IMR-90 (cell line): ENCODE measurements at regions not wholly inside any gene's neighbourhood (a gene's known extent, or its start where the extent isn't known, plus 50 kb on each side); places are given as distances from the start of the nearest gene placed in this dataset.
A peak's percentile ranks its signal among the peaks of the same experiment; 100 is the strongest.

Source experiments
- ATAC-seq: fragments of 200-7000 bp; cut with Tn5 transposase; 2 replicates; pipeline ENCODE4 v1.9.1; 2020; ENCODE audit warnings: low read depth, mild to moderate bottlenecking, moderate library complexity
- BruUV-seq: library from RNA; stranded (reverse); fragments of 400-500 nt; replicated peaks from 2 replicates; lab custom pipeline; 2021; lab: Mats Ljungman, UMichigan
- CTCF ChIA-PET: fragments of 300-600 bp; formaldehyde crosslinking; extraction: SDS; loops from one replicate; lab custom pipeline; 2021; ENCODE audit warnings: antibody characterized with exemption; lab: Yijun Ruan, JAX
- POLR2A ChIA-PET: fragments of 300-600 bp; sonication (Branson Sonifier 250); formaldehyde crosslinking; loops from one replicate; lab custom pipeline; 2022; ENCODE audit warnings: antibody characterized with exemption; ENCODE audit not compliant: unreplicated experiment; lab: Charles Lee
- DNase-seq: peaks from one replicate; pipeline ENCODE4 v3.0.0; 2013
- H2AFZ ChIP-seq: replicated peaks from 2 replicates; pipeline ENCODE3; 2013; ENCODE audit warnings: low read length, mild to moderate bottlenecking; ENCODE audit not compliant: poor library complexity
- H2AK5ac ChIP-seq: 2 replicates; pipeline ENCODE4 v1.6.1; 2013; ENCODE audit warnings: low read depth, low read length, inconsistent platforms
- H2AK9ac ChIP-seq: replicated peaks from 2 replicates; pipeline ENCODE3; 2013; ENCODE audit warnings: mild to moderate bottlenecking, low read depth, low read length, moderate library complexity; ENCODE audit not compliant: poor library complexity
- H2BK120ac ChIP-seq: 2 replicates; pipeline ENCODE4 v1.6.1; 2013; ENCODE audit warnings: low read depth, low read length, inconsistent platforms
- H2BK15ac ChIP-seq: 3 replicates; pipeline ENCODE4 v1.6.1; 2013; ENCODE audit warnings: low read depth, low read length, inconsistent platforms
- H2BK20ac ChIP-seq: 2 replicates; pipeline ENCODE4 v1.6.1; 2013; ENCODE audit warnings: low read depth, mild to moderate bottlenecking, inconsistent platforms, low read length, moderate library complexity
- H2BK5ac ChIP-seq: 2 replicates; pipeline ENCODE4 v1.6.1; 2013; ENCODE audit warnings: mild to moderate bottlenecking, low read depth, low read length, inconsistent platforms; ENCODE audit not compliant: poor library complexity, severe bottlenecking
- H3K14ac ChIP-seq: replicated peaks from 2 replicates; pipeline ENCODE4 v1.6.1; 2013; ENCODE audit warnings: low read depth, low read length, inconsistent platforms
- H3K18ac ChIP-seq: 2 replicates; pipeline ENCODE4 v1.6.1; 2013; ENCODE audit warnings: low read depth, low read length, control low read depth
- H3K23ac ChIP-seq: 2 replicates; pipeline ENCODE4 v1.6.1; 2013; ENCODE audit warnings: low read depth, low read length, inconsistent platforms
- H3K27ac ChIP-seq: 2 replicates; pipeline ENCODE4 v1.5.1; 2013; ENCODE audit warnings: mild to moderate bottlenecking, control low read depth, low read length; ENCODE audit not compliant: insufficient read depth
- H3K27me3 ChIP-seq: 2 replicates; pipeline ENCODE4 v1.6.1; 2013; ENCODE audit warnings: low read length; ENCODE audit not compliant: control insufficient read depth, insufficient read depth
- H3K36me3 ChIP-seq: 2 replicates; pipeline ENCODE4 v1.6.1; 2013; ENCODE audit warnings: low read length, mixed read lengths; ENCODE audit not compliant: control insufficient read depth, insufficient read depth
- H3K4ac ChIP-seq: 2 replicates; pipeline ENCODE4 v1.6.1; 2013; ENCODE audit warnings: low read depth, low read length, inconsistent platforms
- H3K4me1 ChIP-seq: 2 replicates; pipeline ENCODE4 v1.6.1; 2013; ENCODE audit warnings: low read length, mixed read lengths; ENCODE audit not compliant: control insufficient read depth, insufficient read depth
- H3K4me2 ChIP-seq: 2 replicates; pipeline ENCODE4 v1.6.1; 2013; ENCODE audit warnings: low read depth, mild to moderate bottlenecking, control low read depth, low read length, moderate library complexity
- H3K4me3 ChIP-seq: 2 replicates; pipeline ENCODE4 v1.5.1; 2013; ENCODE audit warnings: low read depth, mild to moderate bottlenecking, control low read depth, low read length, moderate library complexity; ENCODE audit not compliant: insufficient read depth
- H3K56ac ChIP-seq: 2 replicates; pipeline ENCODE4 v1.6.1; 2013; ENCODE audit warnings: low read length, inconsistent platforms; ENCODE audit not compliant: insufficient read depth; ENCODE audit errors: extremely low read depth
- H3K79me1 ChIP-seq, 2 experiments: 2 replicates each; pipeline ENCODE4 v1.6.1; 2013; ENCODE audit warnings: low read length in 2 of 2, inconsistent platforms in 1 of 2, low read depth in 1 of 2
- H3K9ac ChIP-seq: 2 replicates; pipeline ENCODE4 v1.6.1; 2013; ENCODE audit warnings: low read depth, low read length, control low read depth
- H3K9me1 ChIP-seq: 2 replicates; pipeline ENCODE4 v1.6.1; 2013; ENCODE audit warnings: low read length, inconsistent platforms; ENCODE audit not compliant: insufficient read depth
- H3K9me3 ChIP-seq: 2 replicates; pipeline ENCODE4 v1.6.1; 2013; ENCODE audit warnings: low read length; ENCODE audit not compliant: control insufficient read depth, insufficient read depth
- H4K20me1 ChIP-seq: 2 replicates; pipeline ENCODE4 v1.6.1; 2013; ENCODE audit warnings: low read length, inconsistent platforms; ENCODE audit not compliant: insufficient read depth
- H4K5ac ChIP-seq: 2 replicates; pipeline ENCODE4 v1.6.1; 2013; ENCODE audit warnings: mild to moderate bottlenecking, low read depth, low read length, control low read depth
- H4K8ac ChIP-seq, 2 experiments: 2 replicates each; pipeline ENCODE4 v1.6.1; 2013; ENCODE audit warnings: low read depth in 2 of 2, low read length in 2 of 2, control low read depth in 1 of 2, inconsistent platforms in 1 of 2
- H4K91ac ChIP-seq: 2 replicates; pipeline ENCODE4 v1.6.1; 2013; ENCODE audit warnings: low read depth, low read length, inconsistent platforms; ENCODE audit not compliant: insufficient read depth
- BHLHE40 ChIP-seq: fragments of 150-350 bp; IDR thresholded peaks from 2 replicates; pipeline ENCODE4 v1.6.1; 2016; ENCODE audit warnings: mild to moderate bottlenecking, low read depth, low read length
- CEBPB ChIP-seq: IDR thresholded peaks from 2 replicates; pipeline ENCODE4 v1.6.1; 2012; ENCODE audit warnings: low read depth, low read length, improper control_type of control experiment
- CHD1 ChIP-seq: IDR thresholded peaks from 2 replicates; pipeline ENCODE4 v1.6.1; 2012; ENCODE audit warnings: low read depth, low read length, improper control_type of control experiment
- FOS ChIP-seq: fragments of 150-350 bp; IDR thresholded peaks from 2 replicates; pipeline ENCODE4 v1.6.1; 2016; ENCODE audit warnings: low read depth, low read length
- MAFK ChIP-seq: IDR thresholded peaks from 2 replicates; pipeline ENCODE4 v1.6.1; 2012; ENCODE audit warnings: low read depth, low read length, improper control_type of control experiment
- MXI1 ChIP-seq: IDR thresholded peaks from 2 replicates; pipeline ENCODE4 v1.6.1; 2012; ENCODE audit warnings: low read depth, mild to moderate bottlenecking, low read length, moderate library complexity, borderline replicate concordance
- NFE2L2 ChIP-seq: fragments of 150-350 bp; IDR thresholded peaks from 2 replicates; pipeline ENCODE4 v1.6.1; 2016; ENCODE audit warnings: low read depth, mild to moderate bottlenecking, low read length
- POLR2A ChIP-seq: IDR thresholded peaks from 2 replicates; pipeline ENCODE4 v1.6.1; 2012; ENCODE audit warnings: mild to moderate bottlenecking, low read depth, low read length
- RAD21 ChIP-seq: IDR thresholded peaks from 2 replicates; pipeline ENCODE4 v1.6.1; 2012; ENCODE audit warnings: low read length, improper control_type of control experiment
- SMC3 ChIP-seq: fragments of 150-350 bp; IDR thresholded peaks from 2 replicates; pipeline ENCODE4 v1.6.1; 2016; ENCODE audit warnings: low read depth, mild to moderate bottlenecking, antibody characterized with exemption, low read length, moderate library complexity
- USF2 ChIP-seq: fragments of 150-350 bp; IDR thresholded peaks from 2 replicates; pipeline ENCODE4 v1.6.1; 2017; ENCODE audit warnings: mild to moderate bottlenecking, antibody characterized with exemption, low read length, low read depth
- WGBS, 2 experiments: methylation state at CpG; one replicate each; pipeline versions ENCODE4 v1.1.5 to v1.1.7; 2013; ENCODE audit warnings: missing lambda C conversion rate in 2 of 2; ENCODE audit not compliant: insufficient read length in 1 of 2; ENCODE audit errors: extremely low coverage in 2 of 2; 5-methylcytosine and 5-hydroxymethylcytosine counted together
- dilution Hi-C: fragments of 300-500 bp; cut with HindIII; formaldehyde crosslinking; loops from one replicate; pipeline ENCODE4 v1.14.3; 2018; ENCODE audit warnings: low sequenced_read_pairs; ENCODE audit not compliant: unreplicated experiment
- in situ Hi-C: fragments of 300-500 bp; cut with MboI; formaldehyde crosslinking; loops from 3 replicates; pipeline ENCODE4 v1.14.3; 2019; ENCODE audit warnings: low sequenced_read_pairs, inconsistent platforms, mixed read lengths
- intact Hi-C: fragments of 100-400 bp; cut with micrococcal nuclease; formaldehyde crosslinking; loops from 2 replicates; pipeline ENCODE4 v1.10.0; 2022

GRCh38 chr12:46944771-46945170 is 119.0 kb upstream of the SLC38A4 start:
- Histone ChIP-seq H2AFZ (no peak overlapping the region), H3K9ac (no peak overlapping the region), H2BK5ac (peak overlapping the region; percentile 87), H3K9me1 (peaks cover 18% of the 10 kb centered on the region), H4K91ac (no peak overlapping the region), H2AK5ac (no peak overlapping the region), H2BK20ac (0 out of 2 replicates have a peak overlapping the region, but pooled peaks have one; percentile 51), H3K4ac (no peak overlapping the region), H2BK15ac (peak overlapping the region; percentile 6; the same call in 2 of the 3 replicates), H3K9me3 (no peaks in the 10 kb centered on the region), H3K4me1 (peaks cover 10% of the 10 kb centered on the region), H3K4me3 (no peak overlapping the region), H3K23ac (no peak overlapping the region), H3K4me2 (no peak overlapping the region), H3K36me3 (no peaks in the 10 kb centered on the region), H3K56ac (no peak overlapping the region), H4K20me1 (no peaks in the 10 kb centered on the region), H3K27me3 (no peaks in the 10 kb centered on the region), H4K5ac (no peak overlapping the region), H3K14ac (no peak overlapping the region; the same call in 1 of the 2 replicates), H2BK120ac (no peak overlapping the region), H3K79me1 (no peaks in the 10 kb centered on the region), H3K27ac (no peak overlapping the region), H3K18ac (no peak overlapping the region), H4K8ac (peak overlapping the region; percentile 41 to 61; a peak in 1 of 4 replicates), H2AK9ac (no peak overlapping the region)
- dilution Hi-C loops = no loop called here
- TF ChIP-seq MXI1 (no peak), RAD21 (no peak), BHLHE40 (no peak), USF2 (no peak), POLR2A (no peak), FOS (no peak), SMC3 (no peak), CEBPB (no peak), CHD1 (no peak), NFE2L2 (no peak), MAFK (no peak)
- CTCF ChIA-PET = interaction anchor here (0.6 to 4.3 kb wide), 7 partner anchors 8 to 820 kb away, joined by 3 to 23 read pairs (median 4); no protein-coding TSS in a partner anchor
- in situ Hi-C loops = loop anchor here (25.0 kb wide), 1 partner anchor 257 kb away; no protein-coding TSS in a partner anchor
- ATAC-seq = no peak
- intact Hi-C loops = loop anchor here (2.0 kb wide), 1 partner anchor 76 kb away; no protein-coding TSS in a partner anchor
- no peak for DNase-seq
- BruUV-seq = no TSS peak
- WGBS, 2 experiments = no CpG with 5 or more reads among the region's 5 CpGs
- POLR2A ChIA-PET = no interaction called here
